SJCRH30 (cell line): ENCODE measurements at regions not wholly inside any gene's neighbourhood (a gene's known extent, or its start where the extent isn't known, plus 50 kb on each side); places are given as distances from the start of the nearest gene placed in this dataset.
"Not testable (repeated sequence)": the region's sequence is repeated elsewhere in the genome, so short reads cannot be mapped to it uniquely, and the experiment has no call there.

Source experiments
- DNase-seq, 2 experiments: peaks; one replicate each; pipeline ENCODE4 v3.0.0-alpha.2; 2015 to 2020
- H3K27ac ChIP-seq: fragments of 250-450 bp; sonication (Bioruptor Pico); 2 replicates; pipeline ENCODE4 v1.5.1; 2020; ENCODE audit warnings: mild to moderate bottlenecking, moderate library complexity
- H3K27me3 ChIP-seq: fragments of 250-450 bp; sonication (Bioruptor Pico); 2 replicates; pipeline ENCODE4 v1.5.1; 2020; ENCODE audit warnings: mild to moderate bottlenecking, moderate library complexity
- H3K36me3 ChIP-seq: fragments of 250-450 bp; sonication (Bioruptor Pico); 2 replicates; pipeline ENCODE4 v1.5.1; 2020; ENCODE audit warnings: mild to moderate bottlenecking, moderate library complexity
- H3K4me1 ChIP-seq: fragments of 250-450 bp; sonication (Bioruptor Pico); 2 replicates; pipeline ENCODE4 v1.5.1; 2020; ENCODE audit warnings: mild to moderate bottlenecking, moderate library complexity
- H3K4me3 ChIP-seq: fragments of 250-450 bp; sonication (Bioruptor Pico); 2 replicates; pipeline ENCODE4 v1.5.1; 2020; ENCODE audit warnings: mild to moderate bottlenecking, moderate library complexity
- H3K9me3 ChIP-seq: fragments of 250-450 bp; sonication (Bioruptor Pico); replicated peaks from 2 replicates; pipeline ENCODE4 v1.5.1; 2020; ENCODE audit warnings: mild to moderate bottlenecking, moderate library complexity

DNA sequence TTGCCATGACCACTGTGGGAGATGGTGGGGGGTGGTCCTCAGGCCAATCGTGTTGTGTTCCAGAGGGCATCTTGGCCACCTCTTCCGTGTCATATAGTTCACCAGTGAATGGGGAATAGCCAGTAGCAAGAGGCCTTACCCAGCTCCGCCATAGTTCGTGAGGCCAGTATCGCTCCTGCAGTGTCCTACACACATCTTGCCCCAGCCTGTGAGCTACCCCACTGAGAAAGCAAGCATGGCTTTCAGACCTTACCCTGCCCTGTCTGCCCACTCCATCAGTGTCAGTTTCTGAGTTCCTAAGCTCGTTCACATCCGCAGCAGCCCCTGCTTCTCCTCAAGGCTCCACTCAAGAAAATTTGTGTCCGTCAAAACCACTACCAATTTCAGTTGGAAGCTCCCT is 586.0 kb upstream of the PABPC5 start:
- H3K4me3 ChIP-seq, H3K9me3 ChIP-seq, H3K27ac ChIP-seq, DNase-seq, H3K4me1 ChIP-seq, H3K36me3 ChIP-seq, H3K27me3 ChIP-seq: not testable (repeated sequence)

DNA sequence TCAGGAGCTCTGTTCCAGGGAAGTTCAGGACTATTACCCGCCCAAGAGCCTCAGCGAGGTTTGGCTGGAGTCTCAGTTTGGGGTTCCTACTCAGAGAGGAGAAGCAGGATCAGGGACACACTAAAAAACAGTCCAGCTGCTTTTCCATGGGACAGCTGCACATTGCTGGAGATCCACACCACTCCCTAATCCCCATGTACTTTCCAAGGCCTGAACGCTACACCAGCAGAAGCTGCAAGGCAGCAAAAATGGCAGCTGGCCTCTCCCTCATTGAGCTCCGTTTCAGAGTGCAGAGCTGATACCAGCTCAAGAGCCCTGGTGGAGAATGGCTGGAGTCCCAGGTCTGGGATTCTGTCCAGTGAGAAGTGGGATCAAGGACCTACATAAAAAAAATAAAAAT is 551.2 kb upstream of the PABPC5 start:
- no peaks in the 10 kb centered on the region for H3K9me3 ChIP-seq
- no peaks in the 10 kb centered on the region for H3K4me1 ChIP-seq
- peak; percentile 30 to 57 for DNase-seq
- H3K27ac ChIP-seq: no peak overlapping the region
- no peaks in the 10 kb centered on the region for H3K36me3 ChIP-seq
- H3K4me3 ChIP-seq: no peak overlapping the region
- H3K27me3 ChIP-seq: no peaks in the 10 kb centered on the region

DNA sequence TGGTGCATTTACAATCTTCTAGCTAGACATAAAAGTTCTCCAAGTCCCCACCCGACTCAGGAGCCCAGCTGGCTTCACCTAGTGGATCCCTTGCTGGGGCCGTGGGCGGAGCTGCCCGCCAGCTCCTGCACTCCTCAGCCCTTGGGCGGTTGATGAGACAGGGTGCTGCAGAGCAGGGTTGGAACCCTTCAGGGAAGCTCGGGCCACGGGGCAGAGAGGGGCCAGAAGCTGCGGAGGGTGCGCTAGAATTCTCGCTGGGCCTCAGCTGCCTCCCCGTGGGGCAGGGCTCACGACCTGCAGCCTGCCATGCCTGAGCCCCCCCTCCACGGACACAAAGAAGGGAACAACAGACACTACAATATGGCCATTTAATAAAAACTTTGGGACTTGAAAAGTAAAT is 519.8 kb upstream of the PABPC5 start:
- not testable (repeated sequence) for H3K4me1 ChIP-seq, H3K36me3 ChIP-seq

DNA sequence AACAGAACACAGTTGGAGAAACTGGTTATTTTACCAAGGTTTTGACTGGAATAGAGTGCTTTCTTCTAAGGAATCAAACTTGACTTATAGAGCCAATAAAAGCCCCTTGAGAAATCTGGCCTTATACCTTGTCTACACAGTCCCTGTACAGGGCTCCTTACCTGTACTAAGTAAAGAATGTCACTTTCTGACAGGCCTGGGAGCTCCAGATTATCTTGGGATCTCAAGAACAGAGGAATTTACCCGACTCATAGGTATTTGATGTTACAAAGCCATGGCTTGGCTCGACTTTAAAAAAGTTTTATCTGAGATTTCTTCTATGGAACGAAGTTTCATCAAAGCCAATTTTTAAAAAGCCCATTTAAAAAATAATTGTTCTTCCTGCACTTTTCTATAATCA is 487.8 kb upstream of the PABPC5 start:
- not testable (repeated sequence) for H3K27me3 ChIP-seq, H3K27ac ChIP-seq, DNase-seq, H3K9me3 ChIP-seq, H3K4me1 ChIP-seq, H3K36me3 ChIP-seq, H3K4me3 ChIP-seq

More for the DNA sequence above, 519.8 kb upstream of the PABPC5 start:
- H3K27ac ChIP-seq, H3K27me3 ChIP-seq, DNase-seq, H3K9me3 ChIP-seq, H3K4me3 ChIP-seq: not testable (repeated sequence)

DNA sequence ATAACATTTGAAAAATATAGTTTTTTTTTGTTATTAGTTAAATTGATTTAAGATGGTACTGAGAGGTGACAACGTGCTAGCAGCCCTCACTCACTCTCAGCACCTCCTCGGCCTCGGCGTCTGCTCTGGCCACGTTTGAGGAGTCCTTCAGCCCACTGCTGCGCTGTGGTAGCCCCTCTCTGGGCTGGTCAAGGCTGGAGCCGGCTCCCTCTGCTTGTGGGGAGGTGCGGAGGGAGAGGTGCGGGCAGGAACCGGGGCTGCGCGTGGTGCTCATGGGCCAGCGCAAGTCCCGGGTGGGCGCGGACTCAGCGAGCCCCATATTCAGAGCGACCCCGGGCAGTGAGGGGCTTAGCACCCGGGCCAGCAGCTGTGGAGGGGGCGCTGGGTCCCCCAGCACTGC is 439.4 kb upstream of the PABPC5 start:
- not testable (repeated sequence) for H3K4me1 ChIP-seq, H3K27ac ChIP-seq, H3K9me3 ChIP-seq, H3K27me3 ChIP-seq, DNase-seq, H3K4me3 ChIP-seq, H3K36me3 ChIP-seq

DNA sequence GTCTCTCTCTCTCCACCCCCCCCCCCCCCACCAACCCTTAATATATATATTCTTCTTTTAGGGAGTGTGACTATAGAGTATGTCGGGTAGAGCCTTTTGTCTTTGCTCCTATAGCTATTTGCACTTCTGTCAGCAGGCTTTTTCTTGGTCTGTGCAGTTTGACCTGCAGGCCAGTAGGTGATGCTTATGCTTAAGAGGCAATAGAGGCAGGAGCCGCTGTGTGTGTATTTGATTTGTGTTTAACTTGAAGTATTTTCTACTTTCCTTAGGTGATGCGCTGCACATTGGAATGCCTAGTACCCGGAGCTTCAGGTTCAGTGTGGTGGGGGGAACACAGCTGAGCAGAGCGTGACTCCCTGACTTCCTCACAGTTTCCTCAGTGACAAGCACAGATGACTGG is 416.5 kb upstream of the PABPC5 start:
- not testable (repeated sequence) for H3K4me1 ChIP-seq, H3K36me3 ChIP-seq, H3K27ac ChIP-seq, H3K9me3 ChIP-seq, H3K4me3 ChIP-seq, H3K27me3 ChIP-seq, DNase-seq

DNA sequence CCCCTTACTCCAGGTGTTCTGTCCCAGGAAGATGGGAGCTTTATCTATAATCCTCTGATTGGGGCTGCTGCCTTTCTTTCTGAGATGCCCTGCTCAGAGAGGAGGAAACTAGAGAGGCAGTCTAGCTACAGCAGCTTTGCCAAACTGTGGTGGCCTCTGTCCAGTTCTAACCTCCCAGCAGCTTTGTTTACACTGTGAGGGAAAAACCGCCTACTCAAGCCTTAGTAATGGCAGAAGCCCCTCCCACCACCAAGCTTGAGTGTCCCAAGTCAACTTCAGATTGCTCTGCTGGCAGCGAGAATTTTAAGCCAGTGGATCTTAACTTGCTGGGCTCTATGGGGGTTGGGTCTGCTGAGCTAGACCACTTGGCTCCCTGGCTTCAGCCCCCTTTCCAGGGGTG is 394.9 kb upstream of the PABPC5 start:
- no peak overlapping the region for H3K27ac ChIP-seq
- no peaks in the 10 kb centered on the region for H3K27me3 ChIP-seq
- no peak overlapping the region for H3K4me3 ChIP-seq
- H3K36me3 ChIP-seq: no peaks in the 10 kb centered on the region
- no peak for DNase-seq
- H3K4me1 ChIP-seq: no peaks in the 10 kb centered on the region
- H3K9me3 ChIP-seq: no peaks in the 10 kb centered on the region

DNA sequence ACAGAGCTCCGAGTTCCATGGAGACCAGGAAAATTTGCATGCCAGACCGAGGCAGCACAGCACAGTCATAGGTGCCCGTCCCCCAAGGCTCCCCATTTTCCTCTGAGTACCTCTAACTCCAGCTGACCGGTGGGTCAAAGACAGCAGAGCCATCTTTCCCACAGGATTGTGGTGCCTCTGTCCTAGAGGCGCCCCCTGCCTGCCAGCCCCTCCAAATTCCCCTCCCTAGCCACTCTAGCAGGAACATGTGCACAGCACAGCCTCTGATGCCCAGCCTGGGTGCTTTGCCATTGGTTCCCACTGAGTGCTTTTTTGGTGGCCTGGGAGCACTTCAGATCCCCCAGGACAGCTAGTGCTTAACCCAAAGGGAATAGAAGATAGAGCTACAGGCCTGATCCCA is 368.5 kb upstream of the PABPC5 start:
- no peak overlapping the region for H3K4me3 ChIP-seq
- H3K36me3 ChIP-seq: no peaks in the 10 kb centered on the region
- no peaks in the 10 kb centered on the region for H3K4me1 ChIP-seq
- H3K9me3 ChIP-seq: no peaks in the 10 kb centered on the region
- H3K27me3 ChIP-seq: no peaks in the 10 kb centered on the region
- no peak overlapping the region for H3K27ac ChIP-seq
- no peak for DNase-seq

DNA sequence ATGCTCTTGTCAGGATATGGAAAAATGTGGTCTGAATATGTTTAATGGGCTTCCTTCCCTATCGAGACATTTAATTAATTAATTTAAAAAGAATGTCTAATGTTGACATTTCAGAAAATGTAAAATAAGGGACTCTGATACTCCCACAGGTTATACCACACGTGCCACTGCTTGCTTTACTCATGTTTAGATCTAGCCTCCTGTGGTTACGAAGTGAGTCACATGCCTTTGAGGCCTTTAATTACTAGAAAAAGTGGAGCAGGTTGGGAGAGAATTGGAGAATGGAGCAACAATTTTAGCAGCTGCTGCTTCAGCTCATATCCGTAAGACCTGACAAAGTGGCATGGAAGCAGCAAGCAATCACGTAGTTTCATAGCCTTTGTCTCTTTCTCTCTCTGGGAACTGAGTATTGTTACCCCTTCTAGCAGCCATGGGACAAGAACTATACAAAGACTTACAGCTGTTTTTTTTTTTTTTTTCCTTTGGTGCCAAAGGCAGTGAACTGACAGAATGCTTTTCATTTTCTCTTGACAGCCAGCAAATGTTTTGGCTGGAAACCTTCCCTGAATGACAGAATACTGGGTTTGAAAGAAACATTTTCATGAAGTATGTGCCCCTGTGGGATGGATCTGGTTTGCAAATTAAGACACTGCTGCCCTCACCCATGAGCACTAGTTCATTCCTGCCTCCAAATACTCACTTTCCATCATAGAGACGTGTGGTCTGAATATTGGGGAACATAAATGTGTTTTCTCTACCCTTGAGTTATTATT is 355.1 kb upstream of the PABPC5 start:
- H3K4me1 ChIP-seq: no peaks in the 10 kb centered on the region
- no peaks in the 10 kb centered on the region for H3K27me3 ChIP-seq
- peak; percentile 7 to 48 for DNase-seq

DNA sequence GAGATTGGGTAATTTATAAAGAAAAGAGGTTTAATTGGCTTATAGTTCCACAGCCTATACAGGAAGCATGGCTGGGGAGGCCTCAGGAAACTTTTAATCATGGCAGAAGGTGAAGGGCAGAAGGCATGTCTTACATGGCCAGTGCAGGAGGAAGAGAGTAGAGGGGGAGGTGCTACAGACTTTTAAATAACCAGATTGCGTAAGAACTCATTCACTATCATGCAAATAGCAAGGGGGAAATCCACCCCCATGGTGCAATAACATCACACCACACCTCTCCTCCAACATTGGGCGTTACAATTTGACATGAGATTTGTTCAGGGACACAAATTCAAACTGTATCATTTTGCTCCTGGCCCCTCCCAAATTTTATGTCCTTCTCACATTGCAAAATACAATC is 353.8 kb upstream of the PABPC5 start:
- DNase-seq: no peak
- Histone ChIP-seq H3K4me1 (no peaks in the 10 kb centered on the region), H3K27me3 (no peaks in the 10 kb centered on the region), H3K4me3 (no peak overlapping the region), H3K27ac (no peak overlapping the region), H3K9me3 (no peaks in the 10 kb centered on the region), H3K36me3 (no peaks in the 10 kb centered on the region)

More for the DNA sequence above, 355.1 kb upstream of the PABPC5 start:
- Histone ChIP-seq H3K9me3 (no peaks in the 10 kb centered on the region), H3K27ac (no peak overlapping the region), H3K4me3 (no peak overlapping the region), H3K36me3 (no peaks in the 10 kb centered on the region)

DNA sequence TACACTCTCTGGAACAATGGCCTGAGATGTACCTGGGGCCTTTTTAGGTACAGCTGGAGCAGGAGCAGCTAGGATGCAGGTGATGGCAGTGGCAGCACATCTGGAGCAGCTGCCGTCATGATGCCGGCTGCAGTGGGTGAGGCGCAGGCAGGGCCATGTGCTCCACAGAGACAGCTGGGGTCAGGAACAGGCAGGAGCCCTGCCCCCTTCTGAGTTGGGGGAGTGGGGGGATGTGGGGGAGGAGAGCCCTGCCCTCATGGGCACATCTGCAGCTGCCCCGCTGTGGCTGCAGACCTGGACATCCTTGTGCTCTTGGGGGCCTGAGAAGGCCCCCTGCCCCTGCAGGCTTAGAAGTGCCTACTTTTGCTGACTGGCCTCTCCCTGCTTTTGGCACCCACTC is 352.8 kb upstream of the PABPC5 start:
- Histone ChIP-seq H3K4me3 (no peak overlapping the region), H3K27ac (no peak overlapping the region), H3K4me1 (no peaks in the 10 kb centered on the region), H3K27me3 (no peaks in the 10 kb centered on the region), H3K36me3 (no peaks in the 10 kb centered on the region), H3K9me3 (no peaks in the 10 kb centered on the region)
- no peak for DNase-seq

DNA sequence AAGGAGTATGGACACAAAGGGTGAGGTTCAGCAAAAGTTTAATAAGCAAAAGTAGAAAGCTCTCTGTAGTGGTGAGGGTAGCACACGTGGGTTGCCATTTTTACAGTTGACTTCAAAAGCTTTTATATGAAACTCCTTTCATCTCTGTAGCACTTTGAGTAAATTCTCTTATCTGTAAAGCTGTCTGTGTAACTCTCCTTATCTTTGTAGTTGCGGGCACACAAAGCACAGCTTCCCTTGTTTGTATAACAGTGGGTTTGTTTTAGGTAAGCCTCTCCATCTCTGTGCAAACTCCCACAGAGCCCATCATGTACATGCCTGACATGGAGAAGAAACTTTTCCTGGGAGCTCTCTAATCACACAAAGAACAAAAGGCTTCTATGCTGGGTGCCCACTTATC is 325.9 kb upstream of the PABPC5 start:
- no peak overlapping the region for H3K4me3 ChIP-seq
- no peak overlapping the region for H3K27ac ChIP-seq
- peak in 1 of 2 experiments; percentile 2 for DNase-seq
- H3K9me3 ChIP-seq: no peaks in the 10 kb centered on the region
- H3K4me1 ChIP-seq: no peaks in the 10 kb centered on the region
- H3K36me3 ChIP-seq: no peaks in the 10 kb centered on the region
- no peaks in the 10 kb centered on the region for H3K27me3 ChIP-seq

DNA sequence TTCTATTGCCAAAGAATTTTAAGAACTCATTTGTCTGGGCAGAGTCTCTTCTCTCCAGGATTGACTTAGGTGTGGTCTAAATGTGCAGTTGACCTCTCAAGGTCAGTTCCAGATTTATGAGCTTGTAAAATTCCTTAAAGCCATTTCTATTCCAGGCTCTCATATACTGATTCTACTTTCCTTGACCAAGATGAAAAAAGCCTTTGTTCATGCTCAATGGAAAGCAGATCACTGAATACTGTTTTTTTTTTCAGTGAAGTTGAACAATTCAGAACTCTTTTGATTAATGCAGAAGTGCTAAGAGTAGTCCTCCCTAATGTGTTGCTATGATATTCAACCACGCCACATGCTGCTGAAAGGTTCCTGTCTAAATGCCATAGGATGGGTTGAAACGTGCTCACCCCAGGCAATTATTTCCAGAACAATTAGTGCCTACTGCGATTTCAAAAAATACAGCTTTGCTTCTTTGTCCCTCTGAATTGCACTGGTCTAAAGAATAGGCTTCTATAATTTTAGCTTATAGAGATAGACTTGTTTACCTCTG is 312.4 kb upstream of the PABPC5 start:
- no peaks in the 10 kb centered on the region for H3K27me3 ChIP-seq
- no peaks in the 10 kb centered on the region for H3K9me3 ChIP-seq
- H3K36me3 ChIP-seq: no peaks in the 10 kb centered on the region
- H3K27ac ChIP-seq: no peak overlapping the region
- H3K4me1 ChIP-seq: no peaks in the 10 kb centered on the region
- no peak overlapping the region for H3K4me3 ChIP-seq
- DNase-seq: no peak

DNA sequence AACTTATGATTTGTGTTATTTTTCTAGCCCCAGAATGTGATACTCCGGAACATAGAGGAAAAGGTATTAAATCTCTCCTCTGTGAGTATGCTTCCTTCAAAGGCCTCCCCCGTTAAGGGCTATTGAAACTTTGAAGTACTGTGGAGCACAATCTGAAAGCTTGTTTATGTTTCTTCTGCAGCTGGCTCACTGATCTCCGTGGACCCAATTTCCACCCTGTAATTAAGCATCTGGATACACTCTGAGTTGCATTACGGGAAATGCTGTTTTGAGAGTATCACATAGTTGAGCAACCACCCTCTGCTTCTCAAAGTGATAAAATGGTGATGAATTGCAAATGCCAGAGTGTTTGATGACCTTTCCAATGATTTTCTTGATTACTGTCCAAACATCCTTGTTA is 296.8 kb upstream of the PABPC5 start:
- H3K27ac ChIP-seq: no peak overlapping the region
- no peak overlapping the region for H3K4me3 ChIP-seq
- H3K36me3 ChIP-seq: no peaks in the 10 kb centered on the region
- H3K4me1 ChIP-seq: no peaks in the 10 kb centered on the region
- DNase-seq: no peak
- H3K27me3 ChIP-seq: no peaks in the 10 kb centered on the region
- no peaks in the 10 kb centered on the region for H3K9me3 ChIP-seq
